GM12878 (cell line): ENCODE measurements at regions not wholly inside any gene's neighbourhood (a gene's known extent, or its start where the extent isn't known, plus 50 kb on each side); places are given as distances from the start of the nearest gene placed in this dataset.

ENCODE experiments used
- CREB1 ChIP-seq: IDR thresholded peaks from 2 replicates; pipeline ENCODE4 v1.6.1; 2012; ENCODE audit warnings: low read depth, mild to moderate bottlenecking, inconsistent platforms
- CREM ChIP-seq: IDR thresholded peaks from 2 replicates; pipeline ENCODE4 v1.6.1; 2014; ENCODE audit warnings: antibody characterized with exemption, low read depth
- CUX1 ChIP-seq: IDR thresholded peaks from 2 replicates; pipeline ENCODE4 v1.6.1; 2012; ENCODE audit warnings: improper control_type of control experiment, low read depth, low read length; ENCODE audit not compliant: insufficient replicate concordance
- EED ChIP-seq: sonication (generic); IDR thresholded peaks from 2 replicates; pipeline ENCODE4 v1.6.1; 2016; ENCODE audit warnings: antibody characterized with exemption, low read depth
- ELK1 ChIP-seq: IDR thresholded peaks from 2 replicates; pipeline ENCODE4 v1.6.1; 2012; ENCODE audit warnings: low read depth, low read length, improper control_type of control experiment
- FOXK2 ChIP-seq: fragments of 450-650 bp; IDR thresholded peaks from 2 replicates; pipeline ENCODE4 v1.6.1; 2017; ENCODE audit warnings: mild to moderate bottlenecking, moderate library complexity
- GATAD2B ChIP-seq: fragments of 450-650 bp; conservative IDR thresholded peaks from 2 replicates; pipeline ENCODE4 v1.6.1; 2017; ENCODE audit warnings: low read depth, mild to moderate bottlenecking, moderate library complexity
- HDGF ChIP-seq: fragments of 450-650 bp; IDR thresholded peaks from 2 replicates; pipeline ENCODE4 v1.6.1; 2016; ENCODE audit warnings: antibody characterized with exemption
- IKZF2 ChIP-seq, 2 experiments: fragments of 450-650 bp; IDR thresholded peaks; 2 replicates each; pipeline ENCODE4 v1.6.1; 2017; ENCODE audit warnings: mild to moderate bottlenecking in 2 of 2, moderate library complexity in 2 of 2
- JUND ChIP-seq: IDR thresholded peaks from 2 replicates; pipeline ENCODE4 v1.6.1; 2012; ENCODE audit warnings: low read depth, mild to moderate bottlenecking, low read length, improper control_type of control experiment, moderate library complexity
- KDM1A ChIP-seq: fragments of 200-600 bp; sonication (generic); IDR thresholded peaks from 2 replicates; pipeline ENCODE4 v1.6.1; 2016; ENCODE audit warnings: borderline replicate concordance
- MTA2 ChIP-seq: fragments of 450-650 bp; IDR thresholded peaks from 2 replicates; pipeline ENCODE4 v1.6.1; 2016; ENCODE audit warnings: low read depth, mild to moderate bottlenecking, moderate library complexity
- MTA3 ChIP-seq: IDR thresholded peaks from 2 replicates; pipeline ENCODE4 v1.6.1; 2012; ENCODE audit warnings: low read length, inconsistent platforms, borderline replicate concordance
- NFXL1 ChIP-seq: fragments of 450-650 bp; IDR thresholded peaks from 2 replicates; pipeline ENCODE4 v1.6.1; 2017; ENCODE audit warnings: antibody characterized with exemption, mild to moderate bottlenecking, borderline replicate concordance
- NKRF ChIP-seq: fragments of 450-650 bp; conservative IDR thresholded peaks from 2 replicates; pipeline ENCODE4 v1.6.1; 2017; ENCODE audit warnings: mild to moderate bottlenecking, moderate library complexity
- NRF1 ChIP-seq: conservative IDR thresholded peaks from 2 replicates; pipeline ENCODE4 v1.6.1; 2011; ENCODE audit warnings: mild to moderate bottlenecking, low read depth, low read length, improper control_type of control experiment
- POLR2AphosphoS2 ChIP-seq: IDR thresholded peaks from 2 replicates; pipeline ENCODE4 v1.6.1; 2011; ENCODE audit warnings: low read depth, mild to moderate bottlenecking, low read length, improper control_type of control experiment, moderate library complexity
- RB1 ChIP-seq: fragments of 450-650 bp; formaldehyde crosslinking; IDR thresholded peaks from 2 replicates; pipeline ENCODE4 v1.6.1; 2017; ENCODE audit warnings: mild to moderate bottlenecking, borderline replicate concordance
- SIX5 ChIP-seq: IDR thresholded peaks from 2 replicates; pipeline ENCODE4 v1.6.1; 2011; ENCODE audit warnings: mild to moderate bottlenecking, low read depth, low read length, moderate library complexity; ENCODE audit not compliant: severe bottlenecking
- SMARCA5 ChIP-seq: fragments of 450-650 bp; IDR thresholded peaks from 2 replicates; pipeline ENCODE4 v1.6.1; 2017; ENCODE audit warnings: mild to moderate bottlenecking
- SUPT20H ChIP-seq: IDR thresholded peaks from 2 replicates; pipeline ENCODE4 v1.6.1; 2011; ENCODE audit warnings: low read depth, mild to moderate bottlenecking, low read length, moderate library complexity, borderline replicate concordance; ENCODE audit not compliant: control insufficient read depth
- TARDBP ChIP-seq: IDR thresholded peaks from 2 replicates; pipeline ENCODE4 v1.6.1; 2016; ENCODE audit warnings: borderline replicate concordance
- TBL1XR1 ChIP-seq: IDR thresholded peaks from 2 replicates; pipeline ENCODE4 v1.6.1; 2012; ENCODE audit warnings: low read depth, low read length, improper control_type of control experiment
- WRNIP1 ChIP-seq: IDR thresholded peaks from 2 replicates; pipeline ENCODE4 v1.6.1; 2011; ENCODE audit warnings: low read depth, low read length, improper control_type of control experiment, borderline replicate concordance

- TF ChIP-seq CUX1 (peak; percentile 97), JUND (peak; percentile 72; the same call in 1 of the 2 replicates), SMARCA5 (peak; percentile 44; the same call in 1 of the 2 replicates), WRNIP1 (no peak), EED (peak; percentile 74; the same call in 1 of the 2 replicates), GATAD2B (peak; percentile 76), FOXK2 (no peak), NKRF (no peak), NFXL1 (no peak), MTA3 (peak; percentile 24; the same call in 1 of the 2 replicates), CREM (peak; percentile 51; the same call in 1 of the 2 replicates), SIX5 (no peak), NRF1 (no peak), IKZF2 (IDR thresholded peaks at IDR 0.05) (peak; percentile 90 to 92), KDM1A (no peak), TARDBP (no peak), POLR2AphosphoS2 (no peak), RB1 (no peak), ELK1 (no peak), MTA2 (peak; percentile 94), HDGF (no peak), CREB1 (peak; percentile 57; the same call in 1 of the 2 replicates), SUPT20H (no peak), TBL1XR1 (peak; percentile 52; the same call in 1 of the 2 replicates)
These were observed 349.2 kb upstream of the MEF2C start (continued) for GRCh38 chr5:89232139-89232603.
